Tibial nerve (tissue), 4 donors: ENCODE measurements at regions not wholly inside any gene's neighbourhood (a gene's known extent, or its start where the extent isn't known, plus 50 kb on each side); places are given as distances from the start of the nearest gene placed in this dataset.

Source experiments
- EP300 ChIP-seq, 2 donors: sonication (generic); formaldehyde crosslinking; IDR thresholded peaks; one replicate each; pipeline ENCODE4 v1.6.1; 2017; ENCODE audit warnings: antibody characterized with exemption in 2 of 2, mild to moderate bottlenecking in 1 of 2
- TF ChIP-seq, protein P1 (sequence below), 5 experiments: fragments of 200-600 bp in 3 of 5; fragments of 450-650 bp in 2 of 5; sonication (generic) in 3 of 5; IDR thresholded peaks; one replicate each; pipeline ENCODE4 v1.5.1; 2016 to 2019; ENCODE audit warnings: antibody characterized with exemption in 5 of 5, mild to moderate bottlenecking in 3 of 5, moderate library complexity in 2 of 5

DNA sequence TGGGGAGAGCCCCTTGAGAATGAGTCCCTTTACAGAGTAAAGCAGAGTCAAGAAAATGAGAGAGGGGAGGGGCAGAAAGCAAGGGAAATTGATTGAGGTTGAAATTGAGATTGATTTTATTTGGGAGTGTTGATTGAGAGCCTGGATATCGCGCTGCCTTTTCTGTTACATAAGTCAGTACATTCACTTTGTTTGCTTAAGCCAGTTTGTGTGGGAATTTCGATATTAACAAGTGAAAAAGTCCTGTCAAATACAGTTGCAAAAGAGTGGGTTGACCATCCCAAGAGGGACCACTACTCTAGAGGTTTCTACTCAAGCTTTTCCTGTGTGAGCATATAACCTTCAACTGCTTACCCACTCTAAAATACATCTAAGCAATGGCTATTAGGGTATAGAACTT is 331.4 kb upstream of the AZI2 start:
- TF ChIP-seq, protein P1, sequence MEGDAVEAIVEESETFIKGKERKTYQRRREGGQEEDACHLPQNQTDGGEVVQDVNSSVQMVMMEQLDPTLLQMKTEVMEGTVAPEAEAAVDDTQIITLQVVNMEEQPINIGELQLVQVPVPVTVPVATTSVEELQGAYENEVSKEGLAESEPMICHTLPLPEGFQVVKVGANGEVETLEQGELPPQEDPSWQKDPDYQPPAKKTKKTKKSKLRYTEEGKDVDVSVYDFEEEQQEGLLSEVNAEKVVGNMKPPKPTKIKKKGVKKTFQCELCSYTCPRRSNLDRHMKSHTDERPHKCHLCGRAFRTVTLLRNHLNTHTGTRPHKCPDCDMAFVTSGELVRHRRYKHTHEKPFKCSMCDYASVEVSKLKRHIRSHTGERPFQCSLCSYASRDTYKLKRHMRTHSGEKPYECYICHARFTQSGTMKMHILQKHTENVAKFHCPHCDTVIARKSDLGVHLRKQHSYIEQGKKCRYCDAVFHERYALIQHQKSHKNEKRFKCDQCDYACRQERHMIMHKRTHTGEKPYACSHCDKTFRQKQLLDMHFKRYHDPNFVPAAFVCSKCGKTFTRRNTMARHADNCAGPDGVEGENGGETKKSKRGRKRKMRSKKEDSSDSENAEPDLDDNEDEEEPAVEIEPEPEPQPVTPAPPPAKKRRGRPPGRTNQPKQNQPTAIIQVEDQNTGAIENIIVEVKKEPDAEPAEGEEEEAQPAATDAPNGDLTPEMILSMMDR (IDR thresholded peaks at IDR 0.05), result no peak
- TF ChIP-seq EP300 (IDR thresholded peaks at IDR 0.05), result no peak
